HG02981 (cell line): ENCODE measurements at regions not wholly inside any gene's neighbourhood (a gene's known extent, or its start where the extent isn't known, plus 50 kb on each side); places are given as distances from the start of the nearest gene placed in this dataset.
"Not testable (repeated sequence)": the region's sequence is repeated elsewhere in the genome, so short reads cannot be mapped to it uniquely, and the experiment has no call there.

ENCODE experiments used
- ATAC-seq: cut with Tn5 transposase; IDR thresholded peaks from one replicate; pipeline ENCODE4 v1.9.1; 2021; ENCODE audit warnings: mild to moderate bottlenecking, moderate library complexity; ENCODE audit not compliant: unreplicated experiment

GRCh38 chr14:84272290-84272721, 1257.6 kb upstream of the FLRT2 start:
- no peak for ATAC-seq

- ATAC-seq = no peak
Observed at GRCh38 chr14:84273181-84273580, 1256.8 kb upstream of the FLRT2 start.

- no peak for ATAC-seq
Observed at GRCh38 chr14:84282618-84283017, 1247.3 kb upstream of the FLRT2 start.

- no peak for ATAC-seq
Observed at GRCh38 chr14:84288781-84289180, 1241.2 kb upstream of the FLRT2 start.

GRCh38 chr14:84298663-84299195, 1231.2 kb upstream of the FLRT2 start:
- ATAC-seq = no peak

GRCh38 chr14:84303140-84303539, 1226.8 kb upstream of the FLRT2 start:
- no peak for ATAC-seq

- no peak for ATAC-seq
Observed at GRCh38 chr14:84312551-84312950, 1217.4 kb upstream of the FLRT2 start.

- no peak for ATAC-seq
Observed at GRCh38 chr14:84323450-84323849, 1206.5 kb upstream of the FLRT2 start.

GRCh38 chr14:84323978-84324377, 1206.0 kb upstream of the FLRT2 start:
- ATAC-seq = no peak

GRCh38 chr14:84336433-84336832, 1193.5 kb upstream of the FLRT2 start:
- ATAC-seq = no peak

GRCh38 chr14:84340938-84341337, 1189.0 kb upstream of the FLRT2 start:
- no peak for ATAC-seq

GRCh38 chr14:84341867-84342266, 1188.1 kb upstream of the FLRT2 start:
- not testable (repeated sequence) for ATAC-seq

- ATAC-seq = no peak
Observed at GRCh38 chr14:84343656-84344055, 1186.3 kb upstream of the FLRT2 start.

GRCh38 chr14:84351646-84352045, 1178.3 kb upstream of the FLRT2 start:
- ATAC-seq = no peak

GRCh38 chr14:84361476-84361875, 1168.5 kb upstream of the FLRT2 start:
- no peak for ATAC-seq

- ATAC-seq = no peak
Observed at GRCh38 chr14:84375235-84375634, 1154.7 kb upstream of the FLRT2 start.

GRCh38 chr14:84390010-84390409, 1139.9 kb upstream of the FLRT2 start:
- no peak for ATAC-seq

GRCh38 chr14:84397631-84398030, 1132.3 kb upstream of the FLRT2 start:
- ATAC-seq = no peak

- no peak for ATAC-seq
Observed at GRCh38 chr14:84399296-84399910, 1130.5 kb upstream of the FLRT2 start.

- ATAC-seq = no peak
Observed at GRCh38 chr14:84401631-84402030, 1128.3 kb upstream of the FLRT2 start.

- ATAC-seq = no peak
Observed at GRCh38 chr14:84403585-84403984, 1126.4 kb upstream of the FLRT2 start.

GRCh38 chr14:84404246-84404645, 1125.7 kb upstream of the FLRT2 start:
- no peak for ATAC-seq

GRCh38 chr14:84409435-84409834, 1120.5 kb upstream of the FLRT2 start:
- no peak for ATAC-seq
